ENCODE measurements at regions not wholly inside any gene's neighbourhood (a gene's known extent, or its start where the extent isn't known, plus 50 kb on each side); places are given as distances from the start of the nearest gene placed in this dataset.

- no peak overlapping the region for H3K4me3 ChIP-seq
- H3K9me3 ChIP-seq: no peaks in the 10 kb centered on the region
- no peaks in the 10 kb centered on the region for H3K36me3 ChIP-seq
- H3K4me1 ChIP-seq: no peaks in the 10 kb centered on the region
- TF ChIP-seq EP300 (IDR thresholded peaks at IDR 0.05) (no peak), POLR2AphosphoS5 (IDR thresholded peaks at IDR 0.05) (no peak), CTCF (IDR thresholded peaks at IDR 0.05) (no peak), POLR2A (IDR thresholded peaks at IDR 0.05) (no peak)
- H3K27ac ChIP-seq: no peak overlapping the region
- ATAC-seq (ENCODE audit: low FRiP score in 2 of 2): no peak
- H3K27me3 ChIP-seq: no peaks in the 10 kb centered on the region
- WGBS, 2 donors: 85 to 91% methylated on average over 4 of the region's 4 CpGs
- DNase-seq: no peak
These were observed 204.4 kb downstream of the HIPK3 start for GRCh38 chr11:33461369-33462125.

- no peaks in the 10 kb centered on the region for H3K36me3 ChIP-seq
- WGBS, 2 donors: 90 to 95% methylated on average over 5 of the region's 5 CpGs
- no peak overlapping the region for H3K4me3 ChIP-seq
- no peaks in the 10 kb centered on the region for H3K27me3 ChIP-seq
- H3K4me1 ChIP-seq: no peaks in the 10 kb centered on the region
- TF ChIP-seq EP300 (IDR thresholded peaks at IDR 0.05) (no peak), POLR2A (IDR thresholded peaks at IDR 0.05) (no peak), CTCF (IDR thresholded peaks at IDR 0.05) (no peak), POLR2AphosphoS5 (IDR thresholded peaks at IDR 0.05) (no peak)
- DNase-seq: no peak
- H3K9me3 ChIP-seq: no peaks in the 10 kb centered on the region
- no peak overlapping the region for H3K27ac ChIP-seq
- no peak for ATAC-seq (ENCODE audit: low FRiP score in 2 of 2)
These were observed 200.8 kb downstream of the HIPK3 start for GRCh38 chr11:33457948-33458347.

GRCh38 chr11:33455867-33456463, 198.8 kb downstream of the HIPK3 start:
- 84 to 89% methylated on average over 4 of the region's 4 CpGs for whole genome bisulfite sequencing, 2 donors
- no peaks in the 10 kb centered on the region for H3K27me3 ChIP-seq
- H3K4me3 ChIP-seq: no peak overlapping the region
- TF ChIP-seq POLR2A (IDR thresholded peaks at IDR 0.05) (no peak), POLR2AphosphoS5 (IDR thresholded peaks at IDR 0.05) (no peak), EP300 (IDR thresholded peaks at IDR 0.05) (no peak), CTCF (IDR thresholded peaks at IDR 0.05) (no peak)
- no peaks in the 10 kb centered on the region for H3K36me3 ChIP-seq
- no peak for DNase-seq
- H3K9me3 ChIP-seq: no peaks in the 10 kb centered on the region
- no peak for ATAC-seq (ENCODE audit: low FRiP score in 2 of 2)
- no peak overlapping the region for H3K27ac ChIP-seq
- H3K4me1 ChIP-seq: no peaks in the 10 kb centered on the region

- TF ChIP-seq EP300 (IDR thresholded peaks at IDR 0.05): no peak
- TF ChIP-seq CTCF (IDR thresholded peaks at IDR 0.05): no peak
- TF ChIP-seq POLR2AphosphoS5 (IDR thresholded peaks at IDR 0.05): no peak
- TF ChIP-seq POLR2A (IDR thresholded peaks at IDR 0.05): no peak
- Histone ChIP-seq H3K36me3 (no peaks in the 10 kb centered on the region), H3K4me3 (no peak overlapping the region), H3K27me3 (no peaks in the 10 kb centered on the region), H3K27ac (no peak overlapping the region), H3K9me3 (no peaks in the 10 kb centered on the region), H3K4me1 (no peaks in the 10 kb centered on the region)
- WGBS, 2 donors: 50 to 77% methylated on average over 1 of the region's 1 CpG
- DNase-seq: no peak
- no peak for ATAC-seq (ENCODE audit: low FRiP score in 2 of 2)
These were observed 197.1 kb downstream of the HIPK3 start for GRCh38 chr11:33454264-33454663.
